HEK293 (cell line): ENCODE measurements at regions not wholly inside any gene's neighbourhood (a gene's known extent, or its start where the extent isn't known, plus 50 kb on each side); places are given as distances from the start of the nearest gene placed in this dataset.

Experiments used
- KLF1 ChIP-seq: fragments of 450-650 bp; formaldehyde crosslinking; IDR thresholded peaks from 2 replicates; pipeline ENCODE4 v1.5.1; 2016; ENCODE audit warnings: missing biosample characterization, missing genetic modification characterization
- MZF1 ChIP-seq: fragments of 450-650 bp; formaldehyde crosslinking; IDR thresholded peaks from 2 replicates; pipeline ENCODE4 v1.5.1; 2017; ENCODE audit warnings: missing biosample characterization, missing genetic modification characterization, borderline replicate concordance
- SP2 ChIP-seq: fragments of 450-650 bp; formaldehyde crosslinking; IDR thresholded peaks from 2 replicates; pipeline ENCODE4 v1.5.1; 2016; ENCODE audit warnings: missing biosample characterization, missing genetic modification characterization
- ZBTB1 ChIP-seq: fragments of 450-650 bp; formaldehyde crosslinking; IDR thresholded peaks from 2 replicates; pipeline ENCODE4 v1.5.1; 2016; ENCODE audit warnings: missing biosample characterization, missing genetic modification characterization
- ZNF140 ChIP-seq: fragments of 450-650 bp; formaldehyde crosslinking; IDR thresholded peaks from 2 replicates; pipeline ENCODE4 v1.5.1; 2016; ENCODE audit warnings: missing biosample characterization, missing genetic modification characterization
- ZNF529 ChIP-seq: fragments of 450-650 bp; formaldehyde crosslinking; IDR thresholded peaks from 2 replicates; pipeline ENCODE4 v1.5.1; 2017; ENCODE audit warnings: missing genetic modification characterization, missing biosample characterization; ENCODE audit not compliant: insufficient replicate concordance
- ZNF558 ChIP-seq: fragments of 450-650 bp; formaldehyde crosslinking; IDR thresholded peaks from 2 replicates; pipeline ENCODE4 v1.5.1; 2016; ENCODE audit warnings: missing biosample characterization, missing genetic modification characterization
- ZNF747 ChIP-seq: fragments of 450-650 bp; formaldehyde crosslinking; IDR thresholded peaks from 2 replicates; pipeline ENCODE4 v1.5.1; 2016; ENCODE audit warnings: missing biosample characterization, missing genetic modification characterization
- ZNF785 ChIP-seq: fragments of 450-650 bp; formaldehyde crosslinking; IDR thresholded peaks from 2 replicates; pipeline ENCODE4 v1.5.1; 2016; ENCODE audit warnings: missing biosample characterization, missing genetic modification characterization
- TF ChIP-seq, protein P1 (sequence below): fragments of 450-650 bp; formaldehyde crosslinking; IDR thresholded peaks from 2 replicates; pipeline ENCODE4 v1.5.1; 2016; ENCODE audit warnings: missing biosample characterization, missing genetic modification characterization
- TF ChIP-seq, protein P2 (sequence below): fragments of 450-650 bp; formaldehyde crosslinking; IDR thresholded peaks from 2 replicates; pipeline ENCODE4 v1.5.1; 2016; ENCODE audit warnings: missing biosample characterization, missing genetic modification characterization

DNA sequence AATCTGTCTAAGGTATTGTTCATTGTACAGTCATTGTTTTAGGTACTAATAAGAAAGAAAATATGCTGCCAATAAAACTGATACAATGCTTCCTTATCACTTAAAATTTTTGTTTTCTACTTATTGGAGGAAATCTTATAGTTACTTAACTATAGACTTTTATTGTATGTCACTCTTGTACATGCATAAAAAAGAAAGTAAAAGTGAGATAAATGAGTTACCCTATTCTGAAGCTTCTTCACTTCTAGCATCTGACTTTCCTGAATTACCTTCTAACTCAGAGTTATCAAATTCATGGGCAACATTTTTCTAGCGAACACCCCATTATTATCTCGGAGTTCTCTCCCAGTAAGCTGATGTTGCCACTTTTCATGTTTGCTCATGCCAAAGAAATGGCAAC is 504.9 kb downstream of the SH2D4B start:
- TF ChIP-seq MZF1 (tag by site-specific recombination): no peak
- TF ChIP-seq ZBTB1 (tag by site-specific recombination): no peak
- TF ChIP-seq, protein P1, sequence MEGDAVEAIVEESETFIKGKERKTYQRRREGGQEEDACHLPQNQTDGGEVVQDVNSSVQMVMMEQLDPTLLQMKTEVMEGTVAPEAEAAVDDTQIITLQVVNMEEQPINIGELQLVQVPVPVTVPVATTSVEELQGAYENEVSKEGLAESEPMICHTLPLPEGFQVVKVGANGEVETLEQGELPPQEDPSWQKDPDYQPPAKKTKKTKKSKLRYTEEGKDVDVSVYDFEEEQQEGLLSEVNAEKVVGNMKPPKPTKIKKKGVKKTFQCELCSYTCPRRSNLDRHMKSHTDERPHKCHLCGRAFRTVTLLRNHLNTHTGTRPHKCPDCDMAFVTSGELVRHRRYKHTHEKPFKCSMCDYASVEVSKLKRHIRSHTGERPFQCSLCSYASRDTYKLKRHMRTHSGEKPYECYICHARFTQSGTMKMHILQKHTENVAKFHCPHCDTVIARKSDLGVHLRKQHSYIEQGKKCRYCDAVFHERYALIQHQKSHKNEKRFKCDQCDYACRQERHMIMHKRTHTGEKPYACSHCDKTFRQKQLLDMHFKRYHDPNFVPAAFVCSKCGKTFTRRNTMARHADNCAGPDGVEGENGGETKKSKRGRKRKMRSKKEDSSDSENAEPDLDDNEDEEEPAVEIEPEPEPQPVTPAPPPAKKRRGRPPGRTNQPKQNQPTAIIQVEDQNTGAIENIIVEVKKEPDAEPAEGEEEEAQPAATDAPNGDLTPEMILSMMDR (tag by site-specific recombination): no peak
- no peak for TF ChIP-seq ZNF558 (tag by site-specific recombination)
- no peak for TF ChIP-seq SP2 (tag by site-specific recombination)
- no peak for TF ChIP-seq ZNF529 (tag by site-specific recombination)
- TF ChIP-seq, protein P2, sequence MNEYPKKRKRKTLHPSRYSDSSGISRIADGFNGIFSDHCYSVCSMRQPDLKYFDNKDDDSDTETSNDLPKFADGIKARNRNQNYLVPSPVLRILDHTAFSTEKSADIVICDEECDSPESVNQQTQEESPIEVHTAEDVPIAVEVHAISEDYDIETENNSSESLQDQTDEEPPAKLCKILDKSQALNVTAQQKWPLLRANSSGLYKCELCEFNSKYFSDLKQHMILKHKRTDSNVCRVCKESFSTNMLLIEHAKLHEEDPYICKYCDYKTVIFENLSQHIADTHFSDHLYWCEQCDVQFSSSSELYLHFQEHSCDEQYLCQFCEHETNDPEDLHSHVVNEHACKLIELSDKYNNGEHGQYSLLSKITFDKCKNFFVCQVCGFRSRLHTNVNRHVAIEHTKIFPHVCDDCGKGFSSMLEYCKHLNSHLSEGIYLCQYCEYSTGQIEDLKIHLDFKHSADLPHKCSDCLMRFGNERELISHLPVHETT (tag by site-specific recombination): no peak
- TF ChIP-seq KLF1 (tag by site-specific recombination): no peak
- no peak for TF ChIP-seq ZNF140
- no peak for TF ChIP-seq ZNF747
- TF ChIP-seq ZNF785: no peak
